Suprapubic skin (tissue), 4 donors: ENCODE measurements at regions not wholly inside any gene's neighbourhood (a gene's known extent, or its start where the extent isn't known, plus 50 kb on each side); places are given as distances from the start of the nearest gene placed in this dataset.

Source experiments
- DNase-seq, 2 donors: peaks; one replicate each; pipeline ENCODE4 v3.0.0-alpha.2; 2019; ENCODE audit warnings: low spot score in 2 of 2
- H3K27ac ChIP-seq: fragments of 200-600 bp; sonication (generic); one replicate; pipeline ENCODE4 v1.5.1; 2019
- H3K27me3 ChIP-seq: fragments of 200-600 bp; sonication (generic); one replicate; pipeline ENCODE4 v1.5.1; 2019
- H3K36me3 ChIP-seq: fragments of 200-600 bp; sonication (generic); one replicate; pipeline ENCODE4 v1.5.1; 2019
- H3K4me1 ChIP-seq: fragments of 200-600 bp; sonication (generic); one replicate; pipeline ENCODE4 v1.5.1; 2019
- H3K4me3 ChIP-seq: fragments of 200-600 bp; sonication (generic); one replicate; pipeline ENCODE4 v1.5.1; 2019; ENCODE audit warnings: mild to moderate bottlenecking
- H3K9me3 ChIP-seq: fragments of 200-600 bp; sonication (generic); one replicate; pipeline ENCODE4 v1.5.1; 2019
- CTCF ChIP-seq, 2 donors: fragments of 200-600 bp in 1 of 2; fragments of 450-650 bp in 1 of 2; sonication (generic) in 1 of 2; IDR thresholded peaks; one replicate each; pipeline ENCODE4 v1.5.1; 2016 to 2019; ENCODE audit warnings: antibody characterized with exemption in 2 of 2, mild to moderate bottlenecking in 1 of 2, moderate library complexity in 1 of 2
- EP300 ChIP-seq: sonication (generic); formaldehyde crosslinking; IDR thresholded peaks from one replicate; pipeline ENCODE4 v1.6.1; 2017; ENCODE audit warnings: antibody characterized with exemption
- POLR2A ChIP-seq, 2 donors: fragments of 450-650 bp; IDR thresholded peaks; one replicate each; pipeline ENCODE4 v1.6.1; 2017; ENCODE audit warnings: antibody characterized with exemption in 2 of 2, mild to moderate bottlenecking in 2 of 2, moderate library complexity in 2 of 2
- POLR2AphosphoS5 ChIP-seq, 3 donors: sonication (generic); formaldehyde crosslinking; IDR thresholded peaks; one replicate each; pipeline ENCODE4 v1.6.1; 2017; ENCODE audit warnings: antibody characterized with exemption in 3 of 3
- WGBS: methylation state at CpG from one replicate; pipeline ENCODE4 v1.1.5; 2018; 5-methylcytosine and 5-hydroxymethylcytosine counted together

DNA sequence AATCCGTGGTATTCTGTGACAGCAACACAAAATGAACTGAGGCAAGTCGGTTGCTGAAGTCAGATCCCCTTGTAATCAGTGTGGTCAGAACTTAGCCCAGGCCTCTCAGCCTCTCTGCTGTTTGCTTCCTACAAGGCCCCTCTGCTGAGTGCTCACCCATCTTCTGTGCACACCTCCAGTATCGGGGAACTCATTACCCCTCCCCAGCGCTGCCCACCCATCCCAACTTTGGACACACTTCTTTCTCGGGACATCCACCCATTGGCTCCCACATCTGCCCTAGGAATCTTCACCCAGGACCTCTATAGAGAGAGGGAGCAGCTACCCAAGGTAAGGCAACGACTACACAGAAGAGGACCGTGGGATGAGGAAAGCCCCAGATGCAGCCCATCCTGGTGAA lies 217.5 kb downstream of the MATN1 start:
- 88% methylated on average over 7 of the region's 7 CpGs for WGBS

DNA sequence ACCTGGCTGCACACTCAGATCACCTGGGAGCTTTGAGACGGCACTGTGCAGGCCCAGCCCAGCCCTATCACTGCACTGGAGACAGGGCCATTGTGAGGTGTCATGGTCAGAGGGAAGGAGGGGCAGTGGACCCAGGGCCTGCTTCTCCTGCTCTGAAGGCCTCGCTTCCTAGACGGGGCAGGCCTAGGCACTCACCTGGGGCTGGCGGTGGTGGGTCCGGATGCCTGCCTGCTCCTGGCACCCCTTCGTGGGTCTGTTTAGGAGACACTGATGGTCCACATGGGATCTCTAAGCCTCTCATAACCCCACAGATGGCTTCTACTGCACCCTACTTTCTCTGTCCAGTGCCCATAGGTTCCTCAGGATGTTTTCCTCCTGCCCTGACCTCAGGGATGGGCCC lies 230.9 kb downstream of the MATN1 start:
- H3K27me3 ChIP-seq: no peaks in the 10 kb centered on the region
- TF ChIP-seq CTCF (IDR thresholded peaks at IDR 0.05): no peak
- no peak for TF ChIP-seq EP300
- TF ChIP-seq POLR2AphosphoS5 (IDR thresholded peaks at IDR 0.05): no peak
- TF ChIP-seq POLR2A (IDR thresholded peaks at IDR 0.05): no peak

More for the DNA sequence above, 217.5 kb downstream of the MATN1 start:
- Histone ChIP-seq H3K9me3 (no peaks in the 10 kb centered on the region), H3K4me1 (no peaks in the 10 kb centered on the region), H3K27me3 (peaks cover 8% of the 10 kb centered on the region), H3K36me3 (no peaks in the 10 kb centered on the region), H3K27ac (no peak overlapping the region), H3K4me3 (no peak overlapping the region)
- peak in 1 of 2 donors; percentile 65 for DNase-seq
- TF ChIP-seq EP300: no peak
- no peak for TF ChIP-seq CTCF (IDR thresholded peaks at IDR 0.05)
- no peak for TF ChIP-seq POLR2A (IDR thresholded peaks at IDR 0.05)
- TF ChIP-seq POLR2AphosphoS5 (IDR thresholded peaks at IDR 0.05): no peak

DNA sequence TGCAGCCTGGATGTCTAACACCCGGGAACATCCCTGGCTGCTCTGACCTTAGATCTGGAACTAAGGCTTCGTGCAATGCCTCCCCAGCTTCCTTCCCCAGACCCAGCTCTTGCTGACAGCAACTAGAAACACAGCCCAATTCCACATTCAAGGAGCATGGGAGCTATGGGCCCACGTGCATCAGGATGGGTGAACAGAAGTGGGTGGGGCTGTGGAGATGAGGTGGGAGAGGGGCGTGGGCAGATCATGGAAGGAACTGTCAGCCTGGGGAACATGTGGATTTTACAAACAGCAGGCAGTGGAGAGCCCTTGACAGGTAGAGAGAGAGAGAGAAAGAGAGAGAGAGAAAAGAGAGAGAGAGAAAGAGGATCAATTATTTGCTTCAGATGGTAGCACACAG lies 231.6 kb downstream of the MATN1 start:
- WGBS: 66% methylated on average over 4 of the region's 4 CpGs

More for the DNA sequence above, 230.9 kb downstream of the MATN1 start:
- H3K4me1 ChIP-seq: no peaks in the 10 kb centered on the region
- WGBS: 73% methylated on average over 5 of the region's 6 CpGs
- H3K36me3 ChIP-seq: no peaks in the 10 kb centered on the region
- no peak overlapping the region for H3K4me3 ChIP-seq
- no peak for DNase-seq
- H3K27ac ChIP-seq: no peak overlapping the region
- no peaks in the 10 kb centered on the region for H3K9me3 ChIP-seq

DNA sequence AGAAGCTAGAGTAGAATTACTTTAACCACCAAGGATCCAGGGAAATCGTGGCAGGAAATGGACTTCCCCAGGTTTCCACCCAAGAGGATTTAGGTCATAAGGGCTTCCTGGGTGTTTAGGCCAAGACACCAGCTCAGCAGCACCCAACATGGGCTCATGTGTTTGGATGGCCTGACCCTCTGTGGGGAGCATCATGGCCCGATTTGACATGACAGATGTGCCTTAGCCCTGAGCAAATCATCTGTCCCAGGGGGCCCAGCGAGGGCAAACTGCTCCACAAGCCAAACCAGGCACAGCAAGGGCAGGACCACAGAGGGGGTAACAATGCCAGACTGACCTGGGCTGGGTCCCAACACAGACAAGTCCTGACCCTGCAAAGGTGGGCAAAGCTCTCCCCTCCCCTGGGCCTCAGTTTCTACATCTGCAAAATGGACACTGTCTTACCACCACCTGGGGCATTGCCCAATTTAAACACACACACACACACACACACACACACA lies 232.8 kb downstream of the MATN1 start:
- no peak overlapping the region for H3K4me3 ChIP-seq
- 72% methylated on average over 3 of the region's 3 CpGs for WGBS
- TF ChIP-seq EP300 (no peak), POLR2AphosphoS5 (IDR thresholded peaks at IDR 0.05) (no peak), CTCF (IDR thresholded peaks at IDR 0.05) (no peak), POLR2A (IDR thresholded peaks at IDR 0.05) (no peak)
- DNase-seq: no peak
- H3K36me3 ChIP-seq: no peaks in the 10 kb centered on the region
- H3K4me1 ChIP-seq: no peaks in the 10 kb centered on the region
- H3K27me3 ChIP-seq: no peaks in the 10 kb centered on the region
- H3K27ac ChIP-seq: no peak overlapping the region
- no peaks in the 10 kb centered on the region for H3K9me3 ChIP-seq

More for the DNA sequence above, 231.6 kb downstream of the MATN1 start:
- Histone ChIP-seq H3K36me3 (no peaks in the 10 kb centered on the region), H3K4me3 (no peak overlapping the region), H3K4me1 (no peaks in the 10 kb centered on the region), H3K9me3 (no peaks in the 10 kb centered on the region), H3K27me3 (no peaks in the 10 kb centered on the region), H3K27ac (no peak overlapping the region)
- no peak for TF ChIP-seq POLR2A (IDR thresholded peaks at IDR 0.05)
- TF ChIP-seq CTCF (IDR thresholded peaks at IDR 0.05): no peak
- TF ChIP-seq POLR2AphosphoS5 (IDR thresholded peaks at IDR 0.05): no peak
- TF ChIP-seq EP300: no peak
- DNase-seq: no peak

- Histone ChIP-seq H3K27ac (no peak overlapping the region), H3K4me3 (no peak overlapping the region), H3K9me3 (no peaks in the 10 kb centered on the region), H3K4me1 (no peaks in the 10 kb centered on the region), H3K36me3 (no peaks in the 10 kb centered on the region), H3K27me3 (peaks cover 4% of the 10 kb centered on the region)
- no peak for TF ChIP-seq CTCF (IDR thresholded peaks at IDR 0.05)
- no peak for TF ChIP-seq EP300
- no peak for TF ChIP-seq POLR2A (IDR thresholded peaks at IDR 0.05)
- TF ChIP-seq POLR2AphosphoS5 (IDR thresholded peaks at IDR 0.05): no peak
- WGBS: 68% methylated on average over 3 of the region's 3 CpGs
- no peak for DNase-seq
These were observed 233.5 kb downstream of the MATN1 start for GRCh38 chr1:30489737-30490389.
